ENCODE measurements at regions not wholly inside any gene's neighbourhood (a gene's known extent, or its start where the extent isn't known, plus 50 kb on each side); places are given as distances from the start of the nearest gene placed in this dataset.
A peak's percentile ranks its signal among the peaks of the same experiment; 100 is the strongest.

GRCh38 chr18:27363872-27364271, 178.8 kb upstream of the CHST9 start:
- Histone ChIP-seq H4K20me1 (ENCODE audit: control insufficient read depth, extremely low read depth, insufficient read depth, low read length) (no peaks in the 10 kb centered on the region), H3K27me3 (ENCODE audit: control insufficient read depth, insufficient read depth, low read length) (no peaks in the 10 kb centered on the region), H3K4me1 (ENCODE audit: control insufficient read depth, extremely low read depth, insufficient read depth, low read length) (no peaks in the 10 kb centered on the region), H3K79me2 (ENCODE audit: control insufficient read depth, insufficient read depth, low read length) (no peaks in the 10 kb centered on the region), H3K9ac (ENCODE audit: insufficient read depth, low read length) (no peak overlapping the region), H2AFZ (ENCODE audit: low read length) (no peak overlapping the region), H3K4me2 (ENCODE audit: extremely low read depth, insufficient read depth, low read length) (no peak overlapping the region), H3K9me3 (ENCODE audit: control insufficient read depth, insufficient read depth, low read depth, low read length) (no peaks in the 10 kb centered on the region), H3K27ac (ENCODE audit: insufficient read depth, low read length) (no peak overlapping the region), H3K4me3 (replicated peaks in 1 of 4; ENCODE audit: control extremely low read depth in 1 of 4, insufficient read depth in 1 of 4, low read depth in 3 of 4, low read length in 4 of 4) (no peak overlapping the region), H3K36me3 (ENCODE audit: control insufficient read depth, insufficient read depth, low read length) (no peaks in the 10 kb centered on the region)
- no peak for TF ChIP-seq EZH2 (IDR thresholded peaks at IDR 0.05; ENCODE audit: low read length, missing control alignments)
- TF ChIP-seq, protein P1, sequence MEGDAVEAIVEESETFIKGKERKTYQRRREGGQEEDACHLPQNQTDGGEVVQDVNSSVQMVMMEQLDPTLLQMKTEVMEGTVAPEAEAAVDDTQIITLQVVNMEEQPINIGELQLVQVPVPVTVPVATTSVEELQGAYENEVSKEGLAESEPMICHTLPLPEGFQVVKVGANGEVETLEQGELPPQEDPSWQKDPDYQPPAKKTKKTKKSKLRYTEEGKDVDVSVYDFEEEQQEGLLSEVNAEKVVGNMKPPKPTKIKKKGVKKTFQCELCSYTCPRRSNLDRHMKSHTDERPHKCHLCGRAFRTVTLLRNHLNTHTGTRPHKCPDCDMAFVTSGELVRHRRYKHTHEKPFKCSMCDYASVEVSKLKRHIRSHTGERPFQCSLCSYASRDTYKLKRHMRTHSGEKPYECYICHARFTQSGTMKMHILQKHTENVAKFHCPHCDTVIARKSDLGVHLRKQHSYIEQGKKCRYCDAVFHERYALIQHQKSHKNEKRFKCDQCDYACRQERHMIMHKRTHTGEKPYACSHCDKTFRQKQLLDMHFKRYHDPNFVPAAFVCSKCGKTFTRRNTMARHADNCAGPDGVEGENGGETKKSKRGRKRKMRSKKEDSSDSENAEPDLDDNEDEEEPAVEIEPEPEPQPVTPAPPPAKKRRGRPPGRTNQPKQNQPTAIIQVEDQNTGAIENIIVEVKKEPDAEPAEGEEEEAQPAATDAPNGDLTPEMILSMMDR (conservative IDR thresholded peaks at IDR 0.05 in 1 of 2, IDR thresholded peaks at IDR 0.05 in 1 of 2; ENCODE audit: low read depth in 1 of 2, low read length in 2 of 2): no peak
- DNase-seq (ENCODE audit: low read depth in 2 of 2): peak in 1 of 2 donors; percentile 20

- no peaks in the 10 kb centered on the region for H3K4me1 ChIP-seq (ENCODE audit: control insufficient read depth, extremely low read depth, insufficient read depth, low read length)
- no peak overlapping the region for H3K9ac ChIP-seq (ENCODE audit: insufficient read depth, low read length)
- H3K36me3 ChIP-seq (ENCODE audit: control insufficient read depth, insufficient read depth, low read length): no peaks in the 10 kb centered on the region
- H3K27ac ChIP-seq (ENCODE audit: insufficient read depth, low read length): no peak overlapping the region
- no peak overlapping the region for H3K4me3 ChIP-seq (replicated peaks in 1 of 4; ENCODE audit: control extremely low read depth in 1 of 4, insufficient read depth in 1 of 4, low read depth in 3 of 4, low read length in 4 of 4)
- no peaks in the 10 kb centered on the region for H3K79me2 ChIP-seq (ENCODE audit: control insufficient read depth, insufficient read depth, low read length)
- no peak for DNase-seq (ENCODE audit: low read depth in 2 of 2)
- H3K4me2 ChIP-seq (ENCODE audit: extremely low read depth, insufficient read depth, low read length): no peak overlapping the region
- no peaks in the 10 kb centered on the region for H4K20me1 ChIP-seq (ENCODE audit: control insufficient read depth, extremely low read depth, insufficient read depth, low read length)
- no peak overlapping the region for H2AFZ ChIP-seq (ENCODE audit: low read length)
- H3K27me3 ChIP-seq (ENCODE audit: control insufficient read depth, insufficient read depth, low read length): no peaks in the 10 kb centered on the region
- TF ChIP-seq, protein P1 (conservative IDR thresholded peaks at IDR 0.05 in 1 of 2, IDR thresholded peaks at IDR 0.05 in 1 of 2; ENCODE audit: low read depth in 1 of 2, low read length in 2 of 2): no peak
- no peak for TF ChIP-seq EZH2 (IDR thresholded peaks at IDR 0.05; ENCODE audit: low read length, missing control alignments)
- no peaks in the 10 kb centered on the region for H3K9me3 ChIP-seq (ENCODE audit: control insufficient read depth, insufficient read depth, low read depth, low read length)
These were observed 176.4 kb upstream of the CHST9 start for GRCh38 chr18:27361477-27361876.

- Histone ChIP-seq H3K4me2 (ENCODE audit: extremely low read depth, insufficient read depth, low read length) (no peak overlapping the region), H3K9ac (ENCODE audit: insufficient read depth, low read length) (no peak overlapping the region)
These were observed 170.2 kb upstream of the CHST9 start for GRCh38 chr18:27355308-27355707.

More at GRCh38 chr18:27355308-27355707, 170.2 kb upstream of the CHST9 start:
- no peak overlapping the region for H2AFZ ChIP-seq (ENCODE audit: low read length)
- DNase-seq (ENCODE audit: low read depth in 2 of 2): no peak
- H3K36me3 ChIP-seq (ENCODE audit: control insufficient read depth, insufficient read depth, low read length): no peaks in the 10 kb centered on the region
- no peaks in the 10 kb centered on the region for H3K9me3 ChIP-seq (ENCODE audit: control insufficient read depth, insufficient read depth, low read depth, low read length)
- H3K79me2 ChIP-seq (ENCODE audit: control insufficient read depth, insufficient read depth, low read length): no peaks in the 10 kb centered on the region
- H3K4me3 ChIP-seq (replicated peaks in 1 of 4; ENCODE audit: control extremely low read depth in 1 of 4, insufficient read depth in 1 of 4, low read depth in 3 of 4, low read length in 4 of 4): no peak overlapping the region
- no peaks in the 10 kb centered on the region for H3K27me3 ChIP-seq (ENCODE audit: control insufficient read depth, insufficient read depth, low read length)
- no peaks in the 10 kb centered on the region for H4K20me1 ChIP-seq (ENCODE audit: control insufficient read depth, extremely low read depth, insufficient read depth, low read length)
- H3K4me1 ChIP-seq (ENCODE audit: control insufficient read depth, extremely low read depth, insufficient read depth, low read length): no peaks in the 10 kb centered on the region
- TF ChIP-seq, protein P1 (conservative IDR thresholded peaks at IDR 0.05 in 1 of 2, IDR thresholded peaks at IDR 0.05 in 1 of 2; ENCODE audit: low read depth in 1 of 2, low read length in 2 of 2): no peak
- TF ChIP-seq EZH2 (IDR thresholded peaks at IDR 0.05; ENCODE audit: low read length, missing control alignments): no peak
- H3K27ac ChIP-seq (ENCODE audit: insufficient read depth, low read length): no peak overlapping the region

Data from fibroblast of lung (primary cell).